ENCODE measurements at regions not wholly inside any gene's neighbourhood (a gene's known extent, or its start where the extent isn't known, plus 50 kb on each side); places are given as distances from the start of the nearest gene placed in this dataset.
A peak's percentile ranks its signal among the peaks of the same experiment; 100 is the strongest.

GRCh38 chr1:229027622-229028182 lies 243.2 kb upstream of the RAB4A start (continued):
- TF ChIP-seq DRAP1 (CRISPR knock-in tag; IDR thresholded peaks at IDR 0.05) (no peak), NFKBIZ (CRISPR knock-in tag; IDR thresholded peaks at IDR 0.05) (0 out of 2 replicates have a peak, but pooled peaks have one; percentile 48), FOSL2 (CRISPR knock-in tag; IDR thresholded peaks at IDR 0.05) (peak; percentile 68), ZNF766 (CRISPR knock-in tag; IDR thresholded peaks at IDR 0.05; ENCODE audit: borderline replicate concordance) (no peak), ASH2L (IDR thresholded peaks at IDR 0.05; ENCODE audit: insufficient read length, low read depth, low read length) (peak; percentile 49), MTA1 (CRISPR knock-in tag; IDR thresholded peaks at IDR 0.05; ENCODE audit: borderline replicate concordance) (no peak), THAP11 (CRISPR knock-in tag; IDR thresholded peaks at IDR 0.05) (peak; percentile 38; the same call in 1 of the 2 replicates)
- TF ChIP-seq, protein P1, sequence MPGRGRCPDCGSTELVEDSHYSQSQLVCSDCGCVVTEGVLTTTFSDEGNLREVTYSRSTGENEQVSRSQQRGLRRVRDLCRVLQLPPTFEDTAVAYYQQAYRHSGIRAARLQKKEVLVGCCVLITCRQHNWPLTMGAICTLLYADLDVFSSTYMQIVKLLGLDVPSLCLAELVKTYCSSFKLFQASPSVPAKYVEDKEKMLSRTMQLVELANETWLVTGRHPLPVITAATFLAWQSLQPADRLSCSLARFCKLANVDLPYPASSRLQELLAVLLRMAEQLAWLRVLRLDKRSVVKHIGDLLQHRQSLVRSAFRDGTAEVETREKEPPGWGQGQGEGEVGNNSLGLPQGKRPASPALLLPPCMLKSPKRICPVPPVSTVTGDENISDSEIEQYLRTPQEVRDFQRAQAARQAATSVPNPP (CRISPR knock-in tag; IDR thresholded peaks at IDR 0.05) = no peak

DNA sequence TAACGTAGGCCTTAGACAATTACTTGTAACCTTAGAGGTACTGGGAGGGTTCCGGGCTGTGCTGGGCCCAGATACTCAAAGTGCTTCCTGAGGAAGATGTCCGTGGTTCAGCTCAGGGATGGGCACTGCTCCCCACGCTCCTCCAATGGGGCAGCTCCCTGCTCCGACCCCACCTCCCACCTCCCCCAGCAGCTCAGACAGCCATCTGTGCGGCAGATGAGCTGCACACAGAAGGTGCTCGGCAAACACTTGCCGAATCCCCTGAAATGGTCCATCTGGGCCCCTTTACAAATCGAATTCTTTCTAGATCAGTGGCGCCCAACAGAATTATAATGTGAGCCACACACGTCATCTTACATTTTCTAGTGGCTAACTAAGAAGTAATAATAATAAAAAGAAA lies 242.4 kb upstream of the RAB4A start:
- ATAC-seq (no peak), FAIRE-seq (no peak), DNase-seq (ENCODE audit: low spot score) (no peak)
- no peak overlapping the region for H3K4me2 ChIP-seq (ENCODE audit: low read depth, low read length)
- H3K27ac ChIP-seq (ENCODE audit: extremely low read length, insufficient read depth, low read length) = no peak overlapping the region
- no peaks in the 10 kb centered on the region for H3K9me3 ChIP-seq (ENCODE audit: low read length)
- no peaks in the 10 kb centered on the region for H3K27me3 ChIP-seq (ENCODE audit: control insufficient read depth in 1 of 2, insufficient read depth in 2 of 2, low read length in 2 of 2)
- no peak overlapping the region for H3K4me3 ChIP-seq (replicated peaks in 1 of 3; ENCODE audit: insufficient read depth in 1 of 3, low read depth in 2 of 3, low read length in 3 of 3)
- no peak overlapping the region for H3K9ac ChIP-seq (ENCODE audit: insufficient read depth, low read depth, low read length)
- POLR2A ChIA-PET = interaction anchor here (1.6 to 2.0 kb wide), 3 partner anchors 22 to 102 kb away, joined by 3 to 7 read pairs (median 6); no protein-coding TSS in a partner anchor
- in situ Hi-C loops (cut with HindIII; ENCODE audit: extremely low pct_ligation_motif_present, low pct_unique_long_range_greater_than_20kb) (no loop called here), intact Hi-C loops (cut with micrococcal nuclease; ENCODE audit: unreplicated experiment) (loop anchor here (10.0 kb wide), 1 partner anchor 196 kb away; no protein-coding TSS in a partner anchor)
- H3K4me1 ChIP-seq (ENCODE audit: insufficient read depth, low read length) = peaks cover 97% of the 10 kb centered on the region
- H3K36me3 ChIP-seq (replicated peaks in 1 of 2; ENCODE audit: control insufficient read depth in 1 of 2, insufficient read depth in 2 of 2, low read length in 2 of 2) = no peaks in the 10 kb centered on the region
- H4K20me1 ChIP-seq (ENCODE audit: insufficient read depth, low read length) = no peaks in the 10 kb centered on the region
- H2AFZ ChIP-seq (ENCODE audit: low read length) = no peak overlapping the region
- CTCF ChIA-PET (ENCODE audit: low intra/inter-chr PET ratio, low total read pairs) = no interaction called here
- WGBS (ENCODE audit: low lambda C conversion rate) = 93% methylated on average over 9 of the region's 11 CpGs
- H3K79me2 ChIP-seq (ENCODE audit: insufficient read depth, low read length) = no peaks in the 10 kb centered on the region
- BruUV-seq (replicated peaks) = no TSS peak
- TF ChIP-seq, protein P2, sequence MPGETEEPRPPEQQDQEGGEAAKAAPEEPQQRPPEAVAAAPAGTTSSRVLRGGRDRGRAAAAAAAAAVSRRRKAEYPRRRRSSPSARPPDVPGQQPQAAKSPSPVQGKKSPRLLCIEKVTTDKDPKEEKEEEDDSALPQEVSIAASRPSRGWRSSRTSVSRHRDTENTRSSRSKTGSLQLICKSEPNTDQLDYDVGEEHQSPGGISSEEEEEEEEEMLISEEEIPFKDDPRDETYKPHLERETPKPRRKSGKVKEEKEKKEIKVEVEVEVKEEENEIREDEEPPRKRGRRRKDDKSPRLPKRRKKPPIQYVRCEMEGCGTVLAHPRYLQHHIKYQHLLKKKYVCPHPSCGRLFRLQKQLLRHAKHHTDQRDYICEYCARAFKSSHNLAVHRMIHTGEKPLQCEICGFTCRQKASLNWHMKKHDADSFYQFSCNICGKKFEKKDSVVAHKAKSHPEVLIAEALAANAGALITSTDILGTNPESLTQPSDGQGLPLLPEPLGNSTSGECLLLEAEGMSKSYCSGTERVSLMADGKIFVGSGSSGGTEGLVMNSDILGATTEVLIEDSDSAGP (CRISPR knock-in tag; IDR thresholded peaks at IDR 0.05; ENCODE audit: borderline replicate concordance) = no peak
- TF ChIP-seq PHF8 (CRISPR knock-in tag; IDR thresholded peaks at IDR 0.05) (no peak), NR2C2 (CRISPR knock-in tag; IDR thresholded peaks at IDR 0.05; ENCODE audit: borderline replicate concordance) (no peak), ZNF672 (CRISPR knock-in tag; IDR thresholded peaks at IDR 0.05) (no peak), ZNF607 (CRISPR knock-in tag; IDR thresholded peaks at IDR 0.05; ENCODE audit: borderline replicate concordance) (no peak), ZNF234 (CRISPR knock-in tag; conservative IDR thresholded peaks at IDR 0.05) (no peak), ZEB1 (IDR thresholded peaks at IDR 0.05; ENCODE audit: insufficient replicate concordance, low read depth) (no peak), FOXA1 (IDR thresholded peaks at IDR 0.05) (no peak), FOXA1 (CRISPR knock-in tag; IDR thresholded peaks at IDR 0.05) (no peak), SIX1 (CRISPR knock-in tag; IDR thresholded peaks at IDR 0.05; ENCODE audit: borderline replicate concordance) (no peak), HOXA7 (CRISPR knock-in tag; IDR thresholded peaks at IDR 0.05) (no peak), THAP7 (CRISPR knock-in tag; IDR thresholded peaks at IDR 0.05) (no peak)

Data from HepG2 (cell line).